ENCODE measurements at regions not wholly inside any gene's neighbourhood (a gene's known extent, or its start where the extent isn't known, plus 50 kb on each side); places are given as distances from the start of the nearest gene placed in this dataset.

- DNase-seq, result no peak
These were observed 394.1 kb downstream of the BCAT1 start for GRCh38 chr12:24554612-24555295.

- no peak for DNase-seq
These were observed 395.6 kb downstream of the BCAT1 start for GRCh38 chr12:24553259-24553658.

- no peak for DNase-seq
These were observed 397.6 kb downstream of the BCAT1 start for GRCh38 chr12:24551163-24551786.

GRCh38 chr12:24550609-24551008, 398.3 kb downstream of the BCAT1 start:
- no peak for DNase-seq

GRCh38 chr12:24546661-24547060, 402.2 kb downstream of the BCAT1 start:
- no peak for DNase-seq

GRCh38 chr12:24546084-24546483, 402.8 kb downstream of the BCAT1 start:
- no peak for DNase-seq

- DNase-seq, result no peak
These were observed 404.5 kb downstream of the BCAT1 start for GRCh38 chr12:24544368-24544767.

GRCh38 chr12:24541193-24541871, 407.6 kb downstream of the BCAT1 start:
- no peak for DNase-seq

GRCh38 chr12:24539646-24540045, 409.3 kb downstream of the BCAT1 start:
- no peak for DNase-seq

GRCh38 chr12:24537083-24537860, 411.6 kb downstream of the BCAT1 start:
- no peak for DNase-seq

- no peak for DNase-seq
These were observed 413.4 kb downstream of the BCAT1 start for GRCh38 chr12:24535334-24536069.

- no peak for DNase-seq
These were observed 414.3 kb downstream of the BCAT1 start for GRCh38 chr12:24534622-24535021.

- no peak for DNase-seq
These were observed 415.1 kb downstream of the BCAT1 start for GRCh38 chr12:24533716-24534352.

- no peak for DNase-seq
These were observed 418.2 kb downstream of the BCAT1 start for GRCh38 chr12:24530689-24531088.

- DNase-seq, result no peak
These were observed 421.8 kb downstream of the BCAT1 start for GRCh38 chr12:24527102-24527501.

- DNase-seq, result no peak
These were observed 426.2 kb downstream of the BCAT1 start for GRCh38 chr12:24522736-24523135.

- no peak for DNase-seq
These were observed 429.1 kb downstream of the BCAT1 start for GRCh38 chr12:24519759-24520158.

GRCh38 chr12:24517000-24517399, 431.9 kb downstream of the BCAT1 start:
- no peak for DNase-seq

- no peak for DNase-seq
These were observed 438.2 kb downstream of the BCAT1 start for GRCh38 chr12:24510581-24511125.

GRCh38 chr12:24507827-24508226, 441.1 kb downstream of the BCAT1 start:
- DNase-seq, result no peak

GRCh38 chr12:24505366-24506015, 443.4 kb downstream of the BCAT1 start:
- DNase-seq, result no peak

All from T-helper 2 cell (primary cell).